GM12878 (cell line): ENCODE measurements at regions not wholly inside any gene's neighbourhood (a gene's known extent, or its start where the extent isn't known, plus 50 kb on each side); places are given as distances from the start of the nearest gene placed in this dataset.
"Not testable (repeated sequence)": the region's sequence is repeated elsewhere in the genome, so short reads cannot be mapped to it uniquely, and the experiment has no call there.

ENCODE experiments used
- ATAC-seq: fragments of 200-7000 bp; cut with Tn5 transposase; 3 replicates; pipeline ENCODE4 v1.9.1; 2020; ENCODE audit warnings: mild to moderate bottlenecking, moderate library complexity
- BruUV-seq: library from RNA; stranded (reverse); fragments of 400-500 nt; replicated peaks from 2 replicates; lab custom pipeline; 2021; lab: Mats Ljungman, UMichigan
- CTCF ChIA-PET: fragments of 300-600 bp; sonication (Branson Sonifier 250); formaldehyde crosslinking; extraction: SDS; loops from one replicate; lab custom pipeline; 2021; ENCODE audit warnings: inconsistent platforms; lab: Yijun Ruan, JAX
- POLR2A ChIA-PET: fragments of 350-600 bp; formaldehyde crosslinking; extraction: SDS; loops from one replicate; lab custom pipeline; 2021; ENCODE audit warnings: inconsistent platforms; lab: Charles Lee
- RAD21 ChIA-PET: fragments of 300-600 bp; sonication (Branson Sonifier 250); formaldehyde crosslinking; loops from one replicate; lab custom pipeline; 2023; ENCODE audit warnings: antibody characterized with exemption; ENCODE audit not compliant: unreplicated experiment; lab: Charles Lee
- SMC1A ChIA-PET: fragments of 300-600 bp; sonication (Branson Sonifier 250); formaldehyde crosslinking; loops from one replicate; lab custom pipeline; 2023; ENCODE audit not compliant: unreplicated experiment, uncharacterized antibody; lab: Charles Lee
- DNase-seq: peaks from one replicate; pipeline ENCODE4 v3.0.0-alpha.2; 2011; ENCODE audit warnings: low read depth, low spot score
- FAIRE-seq: peaks from 3 replicates; lab custom pipeline; 2011; peaks lifted over from hg19 to GRCh38; lab: Jason Lieb, UNC
- H2AFZ ChIP-seq: 2 replicates; pipeline ENCODE4 v1.6.0; 2011; ENCODE audit warnings: low read depth, low read length, control low read depth; ENCODE audit not compliant: control insufficient read depth
- H3K27ac ChIP-seq: 2 replicates; pipeline ENCODE4 v1.5.1; 2011; ENCODE audit warnings: control low read depth; ENCODE audit not compliant: control insufficient read depth, insufficient read depth
- H3K27me3 ChIP-seq, 2 experiments: replicated peaks in 1 of 2; 2 replicates each; pipeline versions ENCODE4 v1.6.0 to v1.6.1; 2011; ENCODE audit warnings: low read length in 1 of 2; ENCODE audit not compliant: control insufficient read depth in 2 of 2, insufficient read depth in 2 of 2
- H3K36me3 ChIP-seq, 2 experiments: 2 replicates each; pipeline ENCODE4 v1.5.1; 2011; ENCODE audit warnings: low read length in 1 of 2; ENCODE audit not compliant: control insufficient read depth in 2 of 2, insufficient read depth in 2 of 2
- H3K4me1 ChIP-seq: 2 replicates; pipeline ENCODE4 v1.6.1; 2011; ENCODE audit warnings: mild to moderate bottlenecking, low read length, moderate library complexity, mixed read lengths; ENCODE audit not compliant: control insufficient read depth, insufficient read depth
- H3K4me2 ChIP-seq: 2 replicates; pipeline ENCODE4 v1.6.0; 2011; ENCODE audit warnings: control low read depth; ENCODE audit not compliant: control insufficient read depth, insufficient read depth
- H3K4me3 ChIP-seq: fragments of 200-600 bp; sonication (generic); 2 replicates; pipeline ENCODE4 v1.5.1; 2016
- H3K79me2 ChIP-seq: 2 replicates; pipeline ENCODE4 v1.6.0; 2011; ENCODE audit warnings: low read length; ENCODE audit not compliant: control insufficient read depth, insufficient read depth
- H3K9ac ChIP-seq: 2 replicates; pipeline ENCODE4 v1.8.0; 2011; ENCODE audit warnings: low read length, control low read depth, mixed read lengths; ENCODE audit not compliant: control insufficient read depth, insufficient read depth
- H3K9me3 ChIP-seq: replicated peaks from 3 replicates; pipeline ENCODE4 v1.5.1; 2011; ENCODE audit warnings: mild to moderate bottlenecking, low read length; ENCODE audit not compliant: control insufficient read depth, insufficient read depth
- H4K20me1 ChIP-seq: 2 replicates; pipeline ENCODE4 v1.6.0; 2011; ENCODE audit not compliant: control insufficient read depth, insufficient read depth
- BACH1 ChIP-seq: fragments of 450-650 bp; IDR thresholded peaks from 2 replicates; pipeline ENCODE4 v1.6.1; 2017; ENCODE audit warnings: mild to moderate bottlenecking, borderline replicate concordance
- FOS ChIP-seq: IDR thresholded peaks from 3 replicates; pipeline ENCODE4 v1.6.1; 2011; ENCODE audit warnings: borderline replicate concordance; ENCODE audit not compliant: insufficient read length; ENCODE audit errors: extremely low read depth
- MYB ChIP-seq: fragments of 150-350 bp; IDR thresholded peaks from 2 replicates; pipeline ENCODE4 v1.6.1; 2014; ENCODE audit warnings: mild to moderate bottlenecking, low read depth, low read length, borderline replicate concordance
- MYC ChIP-seq: IDR thresholded peaks from 2 replicates; pipeline ENCODE4 v1.6.1; 2011; ENCODE audit warnings: mild to moderate bottlenecking, low read length, moderate library complexity, inconsistent platforms; ENCODE audit not compliant: insufficient read depth, insufficient replicate concordance, insufficient read length, severe bottlenecking
- NFXL1 ChIP-seq: fragments of 450-650 bp; IDR thresholded peaks from 2 replicates; pipeline ENCODE4 v1.6.1; 2017; ENCODE audit warnings: antibody characterized with exemption, mild to moderate bottlenecking, borderline replicate concordance
- NFYB ChIP-seq: IDR thresholded peaks from 2 replicates; pipeline ENCODE4 v1.6.1; 2011; ENCODE audit warnings: low read depth, mild to moderate bottlenecking, low read length, improper control_type of control experiment, moderate library complexity; ENCODE audit not compliant: insufficient read depth
- NKRF ChIP-seq: fragments of 450-650 bp; conservative IDR thresholded peaks from 2 replicates; pipeline ENCODE4 v1.6.1; 2017; ENCODE audit warnings: mild to moderate bottlenecking, moderate library complexity
- PAX5 ChIP-seq: IDR thresholded peaks from 2 replicates; pipeline ENCODE4 v1.6.1; 2011; ENCODE audit warnings: low read depth, low read length, borderline replicate concordance
- PAX8 ChIP-seq: fragments of 450-650 bp; IDR thresholded peaks from 2 replicates; pipeline ENCODE4 v1.6.1; 2017; ENCODE audit warnings: mild to moderate bottlenecking, moderate library complexity
- STAT3 ChIP-seq: IDR thresholded peaks from 2 replicates; pipeline ENCODE4 v1.6.1; 2011; ENCODE audit warnings: low read depth, low read length, improper control_type of control experiment
- WGBS: methylation state at CpG from one replicate; pipeline ENCODE4 v1.1.6; 2016; ENCODE audit warnings: low lambda C conversion rate; ENCODE audit not compliant: insufficient replicate concordance, insufficient coverage; ENCODE audit errors: missing lambda C conversion rate; 5-methylcytosine and 5-hydroxymethylcytosine counted together
- in situ Hi-C: fragments of 300-500 bp; cut with MboI; formaldehyde crosslinking; loops from 9 replicates; pipeline ENCODE4 v1.14.3; 2018; ENCODE audit warnings: mixed read lengths
- intact Hi-C: fragments of 100-400 bp; cut with micrococcal nuclease; formaldehyde crosslinking; loops from one replicate; pipeline ENCODE4 v1.14.2; 2022; ENCODE audit not compliant: unreplicated experiment
- TF ChIP-seq, protein P1 (sequence below): fragments of 450-650 bp; IDR thresholded peaks from 2 replicates; pipeline ENCODE4 v1.6.1; 2018; ENCODE audit warnings: mild to moderate bottlenecking, low read depth, moderate library complexity; ENCODE audit not compliant: partially characterized antibody

- TF ChIP-seq NKRF (no peak), NFXL1 (no peak), MYB (no peak), FOS (no peak), NFYB (no peak)
Observed at GRCh38 chr4:56142088-56142487, 193.3 kb downstream of the CEP135 start (continued).

GRCh38 chr4:56139241-56139827 is 190.6 kb downstream of the CEP135 start:
- Histone ChIP-seq H3K79me2 (no peaks in the 10 kb centered on the region), H3K27ac (no peak overlapping the region), H3K9me3 (no peaks in the 10 kb centered on the region), H4K20me1 (no peaks in the 10 kb centered on the region), H3K9ac (no peak overlapping the region), H3K27me3 (no peaks in the 10 kb centered on the region), H3K36me3 (no peaks in the 10 kb centered on the region), H2AFZ (no peak overlapping the region), H3K4me1 (no peaks in the 10 kb centered on the region), H3K4me2 (no peak overlapping the region), H3K4me3 (no peak overlapping the region)
- no peak for FAIRE-seq
- no peak for DNase-seq
- in situ Hi-C loops (no loop called here), intact Hi-C loops (no loop called here)
- no TSS peak for BruUV-seq
- WGBS: 69% methylated on average over 1 of the region's 1 CpG
- ChIA-PET CTCF (no interaction called here), SMC1A (no interaction called here), RAD21 (no interaction called here), POLR2A (no interaction called here)
- ATAC-seq: no peak
- TF ChIP-seq STAT3 (no peak), PAX5 (no peak), PAX8 (no peak), MYC (no peak), BACH1 (no peak)
- TF ChIP-seq, protein P1, sequence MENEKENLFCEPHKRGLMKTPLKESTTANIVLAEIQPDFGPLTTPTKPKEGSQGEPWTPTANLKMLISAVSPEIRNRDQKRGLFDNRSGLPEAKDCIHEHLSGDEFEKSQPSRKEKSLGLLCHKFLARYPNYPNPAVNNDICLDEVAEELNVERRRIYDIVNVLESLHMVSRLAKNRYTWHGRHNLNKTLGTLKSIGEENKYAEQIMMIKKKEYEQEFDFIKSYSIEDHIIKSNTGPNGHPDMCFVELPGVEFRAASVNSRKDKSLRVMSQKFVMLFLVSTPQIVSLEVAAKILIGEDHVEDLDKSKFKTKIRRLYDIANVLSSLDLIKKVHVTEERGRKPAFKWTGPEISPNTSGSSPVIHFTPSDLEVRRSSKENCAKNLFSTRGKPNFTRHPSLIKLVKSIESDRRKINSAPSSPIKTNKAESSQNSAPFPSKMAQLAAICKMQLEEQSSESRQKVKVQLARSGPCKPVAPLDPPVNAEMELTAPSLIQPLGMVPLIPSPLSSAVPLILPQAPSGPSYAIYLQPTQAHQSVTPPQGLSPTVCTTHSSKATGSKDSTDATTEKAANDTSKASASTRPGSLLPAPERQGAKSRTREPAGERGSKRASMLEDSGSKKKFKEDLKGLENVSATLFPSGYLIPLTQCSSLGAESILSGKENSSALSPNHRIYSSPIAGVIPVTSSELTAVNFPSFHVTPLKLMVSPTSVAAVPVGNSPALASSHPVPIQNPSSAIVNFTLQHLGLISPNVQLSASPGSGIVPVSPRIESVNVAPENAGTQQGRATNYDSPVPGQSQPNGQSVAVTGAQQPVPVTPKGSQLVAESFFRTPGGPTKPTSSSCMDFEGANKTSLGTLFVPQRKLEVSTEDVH: no peak

GRCh38 chr4:56134834-56135233 is 186.1 kb downstream of the CEP135 start:
- WGBS: 67% methylated on average over 8 of the region's 8 CpGs
- H3K9me3 ChIP-seq, H2AFZ ChIP-seq, BruUV-seq, H3K9ac ChIP-seq, H3K4me1 ChIP-seq, H3K4me3 ChIP-seq, H4K20me1 ChIP-seq, SMC1A ChIA-PET, H3K79me2 ChIP-seq, CTCF ChIA-PET, H3K27ac ChIP-seq, DNase-seq, H3K4me2 ChIP-seq, intact Hi-C loops, in situ Hi-C loops, ATAC-seq, H3K27me3 ChIP-seq, POLR2A ChIA-PET, FAIRE-seq, H3K36me3 ChIP-seq: not testable (repeated sequence)
- RAD21 ChIA-PET: interaction anchor here (0.6 kb wide), 1 partner anchor 707 kb away, joined by 3 read pairs; no protein-coding TSS in a partner anchor
